ENCODE measurements at regions not wholly inside any gene's neighbourhood (a gene's known extent, or its start where the extent isn't known, plus 50 kb on each side); places are given as distances from the start of the nearest gene placed in this dataset.
"Not testable (repeated sequence)": the region's sequence is repeated elsewhere in the genome, so short reads cannot be mapped to it uniquely, and the experiment has no call there.

- intact Hi-C loops (cut with DNase I) = no loop called here
- DNase-seq = no peak
Measured at GRCh38 chr2:236816197-236817170, 246.9 kb downstream of the ACKR3 start.

DNA sequence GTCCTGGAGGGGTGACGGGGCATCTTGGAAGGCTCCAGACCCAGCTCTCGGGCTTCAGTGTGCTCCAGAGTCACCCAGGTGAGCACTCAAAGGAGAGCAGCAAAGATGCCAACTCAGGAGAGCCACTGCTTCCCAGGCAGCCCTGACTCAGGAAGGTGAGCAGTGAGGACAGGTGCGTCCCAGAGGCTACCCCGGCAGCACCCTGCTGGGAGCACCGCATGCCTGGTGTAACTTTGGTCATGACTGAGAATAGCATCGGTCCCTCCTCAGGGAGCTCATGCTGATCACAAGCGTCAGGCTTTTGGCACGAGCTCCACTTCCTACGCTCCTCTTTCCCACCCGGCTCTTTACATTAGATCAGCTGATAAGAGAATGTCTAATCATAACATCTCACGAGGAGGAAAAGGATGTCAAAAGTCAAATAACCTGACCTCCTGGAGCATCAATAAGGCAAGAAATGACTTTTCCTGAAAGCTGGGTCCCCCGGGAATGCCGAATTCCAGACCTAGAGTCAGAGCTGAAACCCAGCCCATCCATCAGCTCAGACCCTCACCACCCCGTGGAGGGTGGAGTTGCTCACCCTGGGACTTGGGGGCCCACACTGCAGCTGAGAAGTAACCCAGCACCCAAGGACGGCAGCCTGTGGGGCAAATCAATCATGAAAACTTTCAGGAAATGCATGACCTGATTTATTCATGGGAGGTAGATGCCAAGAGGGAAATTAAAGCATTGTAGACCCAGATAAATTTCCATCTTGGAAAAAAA, 248.8 kb downstream of the ACKR3 start:
- intact Hi-C loops (cut with DNase I) = no loop called here
- peak in 1 of 10 donors; percentile 78 for DNase-seq

DNA sequence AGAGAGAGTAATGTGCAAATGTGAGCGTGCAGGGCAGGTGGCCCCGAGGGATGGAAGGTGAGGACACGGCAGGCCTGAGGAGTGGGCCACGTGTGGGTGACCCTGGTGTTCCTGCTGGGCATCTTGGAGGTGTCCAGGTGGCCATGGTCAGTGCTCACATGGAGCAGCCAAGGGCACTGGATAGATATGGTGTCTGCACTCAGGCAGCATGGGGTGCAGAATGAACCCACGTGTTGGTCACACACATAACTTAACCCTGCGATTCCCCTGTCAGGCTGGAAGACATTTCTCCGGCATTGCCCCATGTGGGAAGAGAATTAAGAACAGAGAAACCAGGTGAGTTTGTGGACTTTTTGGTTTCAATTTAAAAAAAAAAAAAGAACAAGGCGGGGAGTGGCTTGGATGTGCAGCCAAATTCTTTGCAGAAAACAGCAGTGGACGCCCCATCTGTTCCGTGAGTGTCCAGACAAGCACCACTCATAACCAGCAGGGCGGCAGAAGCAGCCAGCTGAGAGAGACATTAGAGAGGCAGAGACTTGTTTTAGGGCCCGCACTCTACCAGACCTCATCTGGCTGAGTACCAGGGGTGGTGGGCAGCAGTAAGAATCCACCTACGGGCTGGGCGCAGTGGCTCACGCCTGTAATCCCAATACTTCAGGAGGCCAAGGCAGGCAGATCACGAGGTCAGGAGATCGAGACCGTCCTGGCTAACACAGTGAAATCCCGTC, 249.8 kb downstream of the ACKR3 start:
- intact Hi-C loops (cut with DNase I) = no loop called here
- DNase-seq = no peak

DNA sequence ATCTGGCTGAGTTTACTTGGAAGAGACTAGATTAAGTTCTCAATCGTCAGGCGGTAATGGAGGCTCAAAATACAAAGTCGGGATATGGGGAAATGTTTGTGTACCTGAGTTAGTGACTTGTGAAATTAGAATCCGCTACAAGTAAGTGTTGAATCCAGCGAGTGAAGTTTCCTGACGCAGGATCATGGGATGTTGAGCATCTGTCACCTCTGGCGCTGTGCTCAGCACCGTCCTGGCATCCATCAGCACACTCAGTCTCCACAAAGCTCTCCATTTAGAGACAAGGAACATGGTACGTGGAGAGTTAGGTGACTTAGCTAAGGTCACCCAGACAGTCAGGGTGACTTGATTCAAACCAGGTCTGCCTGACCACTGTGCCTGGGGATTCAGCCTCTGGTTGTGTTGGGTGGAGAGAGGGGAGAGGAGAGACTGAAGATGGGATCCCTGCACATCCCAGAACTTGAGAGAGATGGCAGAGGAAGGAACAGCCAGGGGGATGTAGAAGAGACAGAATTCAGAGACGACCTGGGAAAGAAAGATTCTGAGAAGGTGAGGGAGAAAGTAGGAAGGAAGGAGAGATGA, 251.2 kb downstream of the ACKR3 start:
- no peak for DNase-seq

GRCh38 chr2:236823041-236823629, 253.5 kb downstream of the ACKR3 start:
- intact Hi-C loops (cut with DNase I) = no loop called here
- DNase-seq = no peak

More for the DNA sequence above, 251.2 kb downstream of the ACKR3 start:
- intact Hi-C loops (cut with DNase I) = no loop called here

DNA sequence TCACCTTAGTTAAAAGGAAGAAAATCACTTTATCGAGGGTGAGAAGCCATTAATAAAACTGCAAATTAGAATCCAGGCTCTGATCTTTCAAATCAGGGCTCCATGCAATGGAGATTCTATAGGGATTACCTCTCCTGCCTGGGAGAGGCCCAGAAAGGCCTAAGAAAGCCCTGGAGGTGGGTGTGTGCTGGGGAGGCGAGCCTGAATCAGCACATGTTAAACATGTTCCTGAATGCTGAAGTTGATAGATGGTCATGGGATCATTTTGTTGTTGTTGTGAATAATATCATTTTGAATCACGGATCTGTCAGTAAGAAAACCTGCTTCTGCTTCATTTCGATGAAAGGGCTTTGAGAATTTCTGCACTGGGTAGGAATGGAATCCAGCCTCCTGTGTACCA, 254.3 kb downstream of the ACKR3 start:
- intact Hi-C loops (cut with DNase I) = no loop called here
- DNase-seq = no peak

- intact Hi-C loops (cut with DNase I) = no loop called here
- no peak for DNase-seq
Measured at GRCh38 chr2:236824836-236825235, 255.2 kb downstream of the ACKR3 start.

DNA sequence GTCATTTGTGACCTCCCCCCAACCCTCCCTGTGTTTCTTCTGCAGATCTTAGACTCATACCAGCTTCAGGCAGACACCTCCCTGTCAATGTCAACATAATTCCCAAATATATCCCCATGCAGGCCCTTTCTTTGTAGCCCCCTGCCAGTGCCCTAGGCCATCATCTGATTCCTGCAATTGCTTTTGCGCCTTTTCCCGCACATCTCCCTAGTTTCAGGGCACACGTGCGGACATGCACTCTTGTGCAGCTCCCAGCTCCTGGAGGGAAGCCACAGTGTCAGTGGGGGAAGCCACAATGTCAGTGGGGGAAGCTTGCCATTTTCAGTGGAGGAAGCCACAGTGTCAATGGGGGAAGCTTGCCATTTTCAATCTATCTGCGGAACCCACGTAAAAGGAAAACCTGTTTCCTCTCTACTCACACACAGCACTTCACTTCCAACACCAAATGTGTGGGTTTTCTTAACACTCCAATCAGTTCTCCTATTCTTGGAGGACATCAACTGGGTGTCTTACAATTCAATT, 256.4 kb downstream of the ACKR3 start:
- intact Hi-C loops (cut with DNase I) = no loop called here
- DNase-seq = no peak

DNA sequence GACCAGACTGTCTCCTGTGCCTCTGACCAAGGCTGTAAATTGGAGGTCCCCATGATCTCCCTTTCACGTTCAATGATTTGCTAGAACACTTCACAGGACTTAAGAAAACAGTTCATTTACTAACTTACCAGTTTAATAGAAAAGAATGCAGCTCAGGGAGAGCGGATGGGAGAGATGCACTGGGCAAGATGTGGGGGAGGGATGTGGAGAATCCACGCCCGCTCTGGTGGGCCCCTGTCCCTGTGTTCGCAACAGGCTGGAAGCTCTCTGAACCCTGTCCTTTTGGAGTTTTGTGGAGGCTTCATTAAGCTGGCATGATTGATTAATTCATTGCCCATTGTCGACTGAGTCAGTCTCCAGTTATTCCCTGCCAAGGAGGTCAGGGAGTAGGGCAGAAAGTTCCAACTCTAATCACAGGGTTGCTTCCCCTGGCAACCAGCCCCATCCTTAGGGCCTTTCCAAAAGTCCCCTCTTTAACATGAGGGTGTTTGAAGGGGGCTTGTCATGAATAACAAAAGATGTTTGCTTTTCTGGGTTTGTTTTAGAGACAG, 257.1 kb downstream of the ACKR3 start:
- no peak for DNase-seq
- intact Hi-C loops (cut with DNase I) = no loop called here

DNA sequence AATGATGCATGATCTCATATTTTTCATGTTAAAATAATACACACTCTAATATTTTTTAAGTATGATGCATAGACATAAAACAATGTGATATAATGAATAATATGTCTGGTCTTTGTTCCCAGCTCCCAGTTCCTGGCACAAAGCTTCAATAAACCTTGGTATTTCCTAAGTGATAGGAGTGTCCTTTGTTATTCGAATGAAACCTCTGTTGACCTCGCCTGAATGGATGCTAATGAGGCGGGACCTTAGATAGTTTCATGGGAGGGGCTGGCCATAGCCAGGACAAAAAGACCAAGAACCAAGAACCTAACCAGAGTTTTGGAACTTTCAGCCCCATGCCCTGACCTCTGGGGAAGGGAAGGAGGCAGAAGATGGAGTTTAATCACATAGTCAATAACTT, 257.7 kb upstream of the COPS8 start:
- no peak for DNase-seq

GRCh38 chr2:236828820-236829219, 256.9 kb upstream of the COPS8 start:
- intact Hi-C loops (cut with DNase I) = no loop called here
- DNase-seq = no peak

More for the DNA sequence above, 257.7 kb upstream of the COPS8 start:
- intact Hi-C loops (cut with DNase I) = no loop called here

DNA sequence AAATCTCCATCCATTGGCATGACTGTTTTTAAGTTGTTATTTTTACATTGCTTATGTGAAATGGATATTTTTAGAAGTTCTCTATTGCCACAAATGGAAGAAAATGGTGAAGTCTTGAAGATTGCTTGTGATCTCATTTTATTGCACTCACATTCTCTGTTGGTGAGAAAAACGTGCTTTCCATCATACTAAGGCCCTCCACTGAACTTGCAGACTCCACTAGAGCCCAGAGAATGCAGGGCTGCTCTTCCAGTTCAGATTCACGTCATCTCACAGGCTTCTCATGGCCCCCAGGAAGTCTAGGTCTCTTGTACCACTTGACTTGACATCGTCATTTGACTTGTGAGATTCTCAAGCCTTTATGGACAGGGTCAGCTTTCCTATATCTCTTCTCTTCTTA, 254.8 kb upstream of the COPS8 start:
- intact Hi-C loops (cut with DNase I) = no loop called here
- DNase-seq = no peak

DNA sequence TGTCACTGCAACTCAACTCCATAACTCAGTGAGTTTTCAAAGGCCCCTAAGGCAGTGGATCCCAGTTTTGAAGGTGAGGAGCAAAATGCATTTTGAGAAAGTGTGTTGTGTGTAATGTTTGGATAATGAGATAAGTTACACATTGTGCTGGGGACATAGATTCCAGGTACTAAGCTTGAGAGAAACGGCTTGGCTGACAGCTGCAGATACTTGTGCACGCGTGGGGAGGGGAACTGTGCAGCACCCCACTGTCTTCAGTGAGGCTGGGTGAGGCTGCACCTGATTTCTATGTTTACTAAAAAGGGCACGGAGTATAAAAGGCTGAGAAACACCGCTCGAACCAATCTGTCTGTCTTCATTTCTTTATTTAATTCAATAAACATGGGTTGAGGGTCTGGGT, 254.0 kb upstream of the COPS8 start:
- DNase-seq = peak in 1 of 10 donors; percentile 15
- intact Hi-C loops (cut with DNase I) = no loop called here

- intact Hi-C loops (cut with DNase I) = no loop called here
- peak in 1 of 10 donors; percentile 8 for DNase-seq
Measured at GRCh38 chr2:236833501-236834073, 252.1 kb upstream of the COPS8 start.

GRCh38 chr2:236834284-236834683, 251.4 kb upstream of the COPS8 start:
- intact Hi-C loops (cut with DNase I) = no loop called here
- DNase-seq = no peak

DNA sequence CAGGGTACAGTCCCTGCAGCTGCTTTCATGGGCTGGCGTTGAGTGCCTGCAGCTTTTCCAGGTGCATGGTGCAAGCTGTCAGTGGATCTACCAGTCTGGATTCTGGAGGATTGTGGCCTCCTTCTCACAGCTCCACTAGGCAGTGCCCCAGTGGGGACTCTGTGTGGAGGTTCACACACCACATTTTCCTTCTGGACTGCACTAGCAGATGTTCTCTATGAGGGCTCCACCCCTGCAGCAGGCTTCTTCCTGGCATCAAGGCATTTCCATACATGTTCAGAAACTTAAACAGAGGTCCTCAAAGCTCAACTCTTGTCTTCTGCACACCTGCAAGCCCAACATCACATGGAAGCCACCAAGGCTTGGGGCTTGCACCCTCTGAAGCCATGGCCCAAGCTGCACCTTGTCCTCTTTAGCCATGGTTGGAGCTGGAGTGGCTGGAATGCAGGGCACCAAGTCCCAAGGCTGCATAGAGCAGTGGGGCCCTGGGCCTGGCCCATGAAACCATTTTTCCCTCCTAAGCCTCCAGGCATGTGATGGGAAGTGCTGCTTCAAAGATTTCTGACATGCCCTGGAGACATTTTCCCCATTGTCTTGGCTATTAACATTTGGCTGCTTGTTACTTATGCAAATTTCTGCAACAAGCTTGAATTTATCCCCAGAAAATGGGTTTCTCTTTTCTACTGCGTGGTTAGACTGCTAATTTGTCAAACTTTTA, 250.2 kb upstream of the COPS8 start:
- intact Hi-C loops (cut with DNase I) = no loop called here
- DNase-seq = peak in 2 of 10 donors; percentile 15 to 34

GRCh38 chr2:236836028-236836427, 249.7 kb upstream of the COPS8 start:
- peak in 1 of 10 donors; percentile 8 for DNase-seq
- intact Hi-C loops (cut with DNase I) = not testable (repeated sequence)

GRCh38 chr2:236840215-236840614, 245.5 kb upstream of the COPS8 start:
- intact Hi-C loops (cut with DNase I) = no loop called here
- DNase-seq = no peak

DNA sequence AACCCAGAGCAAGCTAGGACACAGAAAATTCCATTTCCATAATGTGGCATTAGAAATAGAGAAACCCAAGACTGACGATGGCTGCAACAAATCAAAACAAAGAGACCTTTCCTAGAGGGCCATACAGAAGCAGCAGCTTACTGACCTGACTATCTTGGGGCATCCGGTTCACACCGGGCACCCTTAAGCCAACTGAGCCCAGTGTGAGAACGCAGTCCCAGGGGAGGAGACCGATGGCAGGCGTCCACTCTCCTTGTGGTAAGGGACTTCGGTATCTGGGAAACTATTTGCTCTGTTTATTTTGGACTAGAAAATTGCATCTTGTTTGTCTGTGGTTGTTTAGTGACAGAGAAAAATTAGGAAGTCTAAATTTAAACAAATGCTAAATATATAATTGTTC, 244.8 kb upstream of the COPS8 start:
- intact Hi-C loops (cut with DNase I) = no loop called here
- DNase-seq = no peak
